ENCODE measurements at regions not wholly inside any gene's neighbourhood (a gene's known extent, or its start where the extent isn't known, plus 50 kb on each side); places are given as distances from the start of the nearest gene placed in this dataset.

DNA sequence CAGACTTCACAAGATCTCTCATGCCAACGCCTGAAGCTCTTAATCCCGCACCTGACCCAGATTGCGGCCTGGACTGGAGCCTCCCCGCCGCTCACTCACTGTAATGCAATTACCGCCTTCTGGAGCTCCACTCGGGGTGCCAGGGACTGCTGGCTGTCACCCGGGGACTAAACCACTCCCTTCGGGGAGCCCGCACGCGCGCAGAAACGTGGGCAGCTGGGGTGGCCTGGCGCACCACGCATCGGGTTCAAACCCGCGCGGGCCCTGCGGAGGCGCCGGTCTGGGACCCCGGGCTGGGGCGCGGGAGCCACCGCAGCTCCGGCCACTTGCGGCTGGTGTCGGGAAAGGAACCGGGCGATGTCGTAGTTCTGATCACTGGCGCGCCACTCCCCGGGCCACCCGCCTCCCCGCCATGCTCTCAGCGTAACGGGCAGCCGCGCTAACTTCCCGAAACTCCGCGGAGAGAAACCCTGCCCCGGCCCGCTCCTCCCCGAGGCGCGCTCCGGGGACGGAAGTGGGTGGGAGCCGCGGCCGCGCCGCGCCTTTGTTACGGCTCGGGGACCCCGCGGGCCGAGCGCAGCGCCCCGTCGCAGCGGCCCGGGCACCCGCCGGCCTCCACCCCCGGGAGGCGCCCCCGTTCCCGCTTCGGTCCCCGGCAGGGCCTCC is 100.3 kb upstream of the SVIL start:
- H3K27ac ChIP-seq = peak overlapping the region in 4 of 5 donors; percentile 81 to 97 (median 86)
- no peaks in the 10 kb centered on the region for H3K27me3 ChIP-seq
- H3K4me1 ChIP-seq (replicated peaks in 1 of 2) = peaks cover 4 to 12% of the 10 kb centered on the region in 2 donors
- 0 to 3% (median 1%) methylated on average over 7 to 77 of the region's 77 CpGs for WGBS, 4 donors
- no peaks in the 10 kb centered on the region for H3K36me3 ChIP-seq (replicated peaks in 1 of 2)
- peak in 1 of 2 donors; percentile 35 for TF ChIP-seq POLR2A (IDR thresholded peaks at IDR 0.05)
- TF ChIP-seq, protein P1, sequence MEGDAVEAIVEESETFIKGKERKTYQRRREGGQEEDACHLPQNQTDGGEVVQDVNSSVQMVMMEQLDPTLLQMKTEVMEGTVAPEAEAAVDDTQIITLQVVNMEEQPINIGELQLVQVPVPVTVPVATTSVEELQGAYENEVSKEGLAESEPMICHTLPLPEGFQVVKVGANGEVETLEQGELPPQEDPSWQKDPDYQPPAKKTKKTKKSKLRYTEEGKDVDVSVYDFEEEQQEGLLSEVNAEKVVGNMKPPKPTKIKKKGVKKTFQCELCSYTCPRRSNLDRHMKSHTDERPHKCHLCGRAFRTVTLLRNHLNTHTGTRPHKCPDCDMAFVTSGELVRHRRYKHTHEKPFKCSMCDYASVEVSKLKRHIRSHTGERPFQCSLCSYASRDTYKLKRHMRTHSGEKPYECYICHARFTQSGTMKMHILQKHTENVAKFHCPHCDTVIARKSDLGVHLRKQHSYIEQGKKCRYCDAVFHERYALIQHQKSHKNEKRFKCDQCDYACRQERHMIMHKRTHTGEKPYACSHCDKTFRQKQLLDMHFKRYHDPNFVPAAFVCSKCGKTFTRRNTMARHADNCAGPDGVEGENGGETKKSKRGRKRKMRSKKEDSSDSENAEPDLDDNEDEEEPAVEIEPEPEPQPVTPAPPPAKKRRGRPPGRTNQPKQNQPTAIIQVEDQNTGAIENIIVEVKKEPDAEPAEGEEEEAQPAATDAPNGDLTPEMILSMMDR (IDR thresholded peaks at IDR 0.05) = no peak
- H3K9me3 ChIP-seq (replicated peaks in 1 of 3) = no peaks in the 10 kb centered on the region
- H3K4me3 ChIP-seq = peak overlapping the region; percentile 43 to 98 (median 61)
- intact Hi-C loops (cut with DNase I) = loop anchor here (5.0 to 10.0 kb wide), 3 partner anchors 90 to 130 kb away; no protein-coding TSS in a partner anchor
- peak; percentile 64 to 84 (median 65) for DNase-seq

DNA sequence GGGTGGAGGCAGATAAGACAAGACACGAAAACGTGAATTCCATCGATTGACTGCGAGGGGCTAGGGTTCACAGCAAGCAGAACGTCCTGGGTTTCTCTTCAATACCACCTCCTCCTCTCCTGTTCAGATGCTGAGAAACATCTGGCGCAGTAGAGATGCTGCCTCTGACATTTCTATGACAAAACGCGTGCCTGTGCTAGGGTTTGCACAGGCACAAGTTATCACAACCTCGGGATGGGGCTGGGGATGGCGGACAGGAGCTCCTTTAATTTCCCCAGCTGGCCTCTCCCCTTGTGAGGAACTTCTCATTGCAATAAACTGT is 99.8 kb upstream of the SVIL start:
- Histone ChIP-seq H3K27me3 (no peaks in the 10 kb centered on the region), H3K4me3 (peak overlapping the region in 2 of 4 donors; percentile 72 to 98), H3K36me3 (replicated peaks in 1 of 2) (no peaks in the 10 kb centered on the region), H3K27ac (peak overlapping the region in 4 of 5 donors; percentile 81 to 97 (median 86)), H3K9me3 (replicated peaks in 1 of 3) (no peaks in the 10 kb centered on the region), H3K4me1 (replicated peaks in 1 of 2) (peaks cover 4 to 12% of the 10 kb centered on the region in 2 donors)
- intact Hi-C loops (cut with DNase I) = loop anchor here (10.0 kb wide), 2 partner anchors 90 to 130 kb away; no protein-coding TSS in a partner anchor
- DNase-seq = no peak
- 30 to 57% (median 50%) methylated on average over 8 to 10 of the region's 10 CpGs for WGBS, 4 donors
- TF ChIP-seq POLR2A (IDR thresholded peaks at IDR 0.05) = no peak
- TF ChIP-seq, protein P1 (IDR thresholded peaks at IDR 0.05) = no peak

DNA sequence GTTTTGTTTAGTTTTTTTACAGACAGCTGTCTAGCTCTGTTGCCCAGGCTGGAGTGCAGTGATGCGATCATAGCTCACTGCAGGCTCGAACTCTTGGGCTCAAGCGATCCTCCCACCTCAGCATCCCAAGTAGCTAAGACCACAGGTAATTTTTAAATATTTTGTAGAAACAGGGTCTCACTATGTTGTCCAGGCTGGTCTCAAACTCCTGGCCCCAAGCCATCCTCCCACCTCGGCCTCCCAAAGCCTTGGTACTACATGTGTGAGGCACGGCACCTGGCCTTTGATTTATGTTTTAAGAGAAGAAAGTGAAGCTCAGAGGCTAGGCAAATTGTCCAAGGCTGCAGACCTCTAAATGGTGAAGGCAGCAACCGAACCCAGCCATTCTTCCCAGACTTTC is 98.6 kb upstream of the SVIL start:
- no peaks in the 10 kb centered on the region for H3K9me3 ChIP-seq (replicated peaks in 1 of 3)
- TF ChIP-seq, protein P1 (IDR thresholded peaks at IDR 0.05) = no peak
- TF ChIP-seq POLR2A (IDR thresholded peaks at IDR 0.05) = no peak
- WGBS, 4 donors = 70 to 91% (median 77%) methylated on average over 6 of the region's 6 CpGs
- DNase-seq = no peak
- no peak overlapping the region for H3K4me3 ChIP-seq
- intact Hi-C loops (cut with DNase I) = loop anchor here (10.0 kb wide), 2 partner anchors 89 to 131 kb away; no protein-coding TSS in a partner anchor
- peaks cover 4 to 19% of the 10 kb centered on the region in 2 donors for H3K4me1 ChIP-seq (replicated peaks in 1 of 2)
- H3K27me3 ChIP-seq = no peaks in the 10 kb centered on the region
- H3K36me3 ChIP-seq (replicated peaks in 1 of 2) = no peaks in the 10 kb centered on the region
- no peak overlapping the region for H3K27ac ChIP-seq

DNA sequence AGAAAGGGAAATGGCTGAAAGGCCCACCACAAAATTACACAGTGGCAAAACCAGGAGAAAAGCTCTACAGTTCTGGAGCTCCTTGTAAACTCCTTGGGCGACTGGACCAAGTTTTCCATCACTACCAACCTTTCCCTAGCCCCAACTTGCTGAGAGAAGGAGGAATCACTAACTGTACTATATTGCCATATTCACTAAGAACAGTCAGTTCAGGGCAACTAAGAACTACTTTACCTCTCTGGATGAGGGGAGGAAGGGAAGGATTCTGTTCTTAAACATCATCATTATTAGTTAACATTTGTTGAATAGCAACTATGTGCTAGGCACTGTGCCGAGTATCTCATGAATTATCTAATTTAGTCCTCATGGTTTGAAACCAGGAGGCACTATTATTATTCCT is 98.1 kb upstream of the SVIL start:
- intact Hi-C loops (cut with DNase I) = loop anchor here (10.0 kb wide), 2 partner anchors 88 to 132 kb away; no protein-coding TSS in a partner anchor
- Histone ChIP-seq H3K4me1 (replicated peaks in 1 of 2) (peaks cover 4 to 20% of the 10 kb centered on the region in 2 donors), H3K27me3 (no peaks in the 10 kb centered on the region), H3K4me3 (no peak overlapping the region), H3K36me3 (replicated peaks in 1 of 2) (no peaks in the 10 kb centered on the region), H3K9me3 (replicated peaks in 1 of 3) (no peaks in the 10 kb centered on the region), H3K27ac (no peak overlapping the region)
- WGBS, 4 donors = 79 to 89% (median 85%) methylated on average over 2 of the region's 2 CpGs
- DNase-seq = no peak
- TF ChIP-seq, protein P1 (IDR thresholded peaks at IDR 0.05) = no peak
- TF ChIP-seq POLR2A (IDR thresholded peaks at IDR 0.05) = no peak

All from adrenal gland (tissue), 9 donors.